Tibial nerve (tissue), 4 donors: ENCODE measurements at regions not wholly inside any gene's neighbourhood (a gene's known extent, or its start where the extent isn't known, plus 50 kb on each side); places are given as distances from the start of the nearest gene placed in this dataset.
"Not testable (repeated sequence)": the region's sequence is repeated elsewhere in the genome, so short reads cannot be mapped to it uniquely, and the experiment has no call there.

Source experiments
- DNase-seq, 2 donors: peaks; one replicate each; pipeline ENCODE4 v3.0.0-alpha.2; 2019; ENCODE audit warnings: low spot score in 2 of 2
- H3K27ac ChIP-seq, 4 donors: fragments of 200-600 bp; sonication (generic) in 3 of 4; one replicate each; pipeline ENCODE4 v1.5.1; 2017 to 2019; ENCODE audit warnings: mild to moderate bottlenecking in 1 of 4
- H3K27me3 ChIP-seq, 2 donors: fragments of 200-600 bp; sonication (generic) in 1 of 2; one replicate each; pipeline versions ENCODE4 v1.5.1 to v1.6.0; 2017 to 2019
- H3K36me3 ChIP-seq, 3 donors: fragments of 200-600 bp; sonication (generic); one replicate each; pipeline ENCODE4 v1.5.1; 2018 to 2019
- H3K4me1 ChIP-seq, 4 donors: fragments of 200-600 bp; sonication (generic) in 3 of 4; one replicate each; pipeline ENCODE4 v1.5.1; 2017 to 2019
- H3K4me3 ChIP-seq, 4 donors: fragments of 200-600 bp; sonication (generic) in 3 of 4; one replicate each; pipeline ENCODE4 v1.5.1; 2017 to 2019; ENCODE audit warnings: mild to moderate bottlenecking in 1 of 4, moderate library complexity in 1 of 4
- H3K9me3 ChIP-seq, 4 donors: fragments of 200-600 bp; sonication (generic) in 3 of 4; one replicate each; pipeline ENCODE4 v1.5.1; 2017 to 2019
- EP300 ChIP-seq, 2 donors: sonication (generic); formaldehyde crosslinking; IDR thresholded peaks; one replicate each; pipeline ENCODE4 v1.6.1; 2017; ENCODE audit warnings: antibody characterized with exemption in 2 of 2, mild to moderate bottlenecking in 1 of 2
- POLR2A ChIP-seq, 2 donors: fragments of 450-650 bp; IDR thresholded peaks; one replicate each; pipeline ENCODE4 v1.6.1; 2017; ENCODE audit warnings: antibody characterized with exemption in 2 of 2, mild to moderate bottlenecking in 2 of 2, moderate library complexity in 2 of 2
- WGBS, 2 donors: methylation state at CpG; one replicate each; pipeline ENCODE4 v1.1.5; 2018; 5-methylcytosine and 5-hydroxymethylcytosine counted together
- TF ChIP-seq, protein P1 (sequence below), 5 experiments: fragments of 200-600 bp in 3 of 5; fragments of 450-650 bp in 2 of 5; sonication (generic) in 3 of 5; IDR thresholded peaks; one replicate each; pipeline ENCODE4 v1.5.1; 2016 to 2019; ENCODE audit warnings: antibody characterized with exemption in 5 of 5, mild to moderate bottlenecking in 3 of 5, moderate library complexity in 2 of 5

DNA sequence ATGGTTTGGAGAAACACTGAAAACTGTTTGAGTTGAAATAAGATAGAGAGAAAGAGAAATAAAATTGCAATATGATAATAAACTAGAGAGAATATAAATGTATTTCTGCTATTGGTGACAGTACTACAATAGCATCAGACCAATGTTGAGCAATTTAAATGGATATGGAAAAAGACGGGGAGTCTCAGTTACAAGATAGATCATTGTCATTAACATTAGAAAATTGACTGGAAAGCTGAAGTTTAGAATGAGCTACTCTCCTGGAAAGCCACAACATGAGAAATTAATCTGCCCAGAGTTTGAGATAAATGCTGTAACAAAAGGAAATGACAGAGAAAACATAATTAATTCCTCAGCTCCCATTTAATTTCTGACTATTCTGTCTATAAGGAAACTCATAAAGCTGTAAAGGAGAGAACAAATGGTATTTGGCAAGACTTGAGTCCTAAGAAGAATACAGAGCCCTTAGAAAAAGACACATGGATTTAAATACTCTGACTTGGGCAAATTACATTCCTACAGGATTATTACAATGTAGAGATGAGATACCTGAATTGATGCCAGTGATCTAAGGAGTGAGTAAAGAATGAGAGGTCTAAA is 624.5 kb upstream of the CHD1 start:
- H3K4me1 ChIP-seq, result no peaks in the 10 kb centered on the region
- no peaks in the 10 kb centered on the region for H3K27me3 ChIP-seq
- no peak for TF ChIP-seq POLR2A (IDR thresholded peaks at IDR 0.05)
- TF ChIP-seq EP300 (IDR thresholded peaks at IDR 0.05), result no peak
- TF ChIP-seq, protein P1, sequence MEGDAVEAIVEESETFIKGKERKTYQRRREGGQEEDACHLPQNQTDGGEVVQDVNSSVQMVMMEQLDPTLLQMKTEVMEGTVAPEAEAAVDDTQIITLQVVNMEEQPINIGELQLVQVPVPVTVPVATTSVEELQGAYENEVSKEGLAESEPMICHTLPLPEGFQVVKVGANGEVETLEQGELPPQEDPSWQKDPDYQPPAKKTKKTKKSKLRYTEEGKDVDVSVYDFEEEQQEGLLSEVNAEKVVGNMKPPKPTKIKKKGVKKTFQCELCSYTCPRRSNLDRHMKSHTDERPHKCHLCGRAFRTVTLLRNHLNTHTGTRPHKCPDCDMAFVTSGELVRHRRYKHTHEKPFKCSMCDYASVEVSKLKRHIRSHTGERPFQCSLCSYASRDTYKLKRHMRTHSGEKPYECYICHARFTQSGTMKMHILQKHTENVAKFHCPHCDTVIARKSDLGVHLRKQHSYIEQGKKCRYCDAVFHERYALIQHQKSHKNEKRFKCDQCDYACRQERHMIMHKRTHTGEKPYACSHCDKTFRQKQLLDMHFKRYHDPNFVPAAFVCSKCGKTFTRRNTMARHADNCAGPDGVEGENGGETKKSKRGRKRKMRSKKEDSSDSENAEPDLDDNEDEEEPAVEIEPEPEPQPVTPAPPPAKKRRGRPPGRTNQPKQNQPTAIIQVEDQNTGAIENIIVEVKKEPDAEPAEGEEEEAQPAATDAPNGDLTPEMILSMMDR (IDR thresholded peaks at IDR 0.05), result no peak
- no peaks in the 10 kb centered on the region for H3K36me3 ChIP-seq
- H3K4me3 ChIP-seq, result no peak overlapping the region
- DNase-seq, result no peak
- no peak overlapping the region for H3K27ac ChIP-seq
- no peaks in the 10 kb centered on the region for H3K9me3 ChIP-seq
- WGBS, 2 donors, result 72 to 76% methylated on average over 1 of the region's 1 CpG

DNA sequence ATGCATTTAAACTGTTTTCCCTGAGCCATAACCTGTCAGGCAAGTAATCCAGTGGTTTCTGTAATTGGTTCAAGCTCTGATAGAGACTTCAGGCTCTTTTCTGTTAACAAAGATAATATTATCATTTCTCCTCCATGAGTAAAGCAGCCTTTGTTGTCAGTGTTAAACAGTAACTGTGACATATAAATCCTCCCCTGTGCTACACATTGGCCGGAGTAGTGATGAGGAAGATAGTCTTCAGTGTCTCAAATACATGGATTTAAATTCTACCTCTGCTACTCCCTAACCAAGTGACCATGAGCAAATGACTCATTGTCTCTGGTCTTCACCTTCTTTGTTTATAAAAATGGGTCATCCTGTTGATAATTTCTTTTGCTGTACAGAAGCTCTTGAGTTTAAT is 615.5 kb upstream of the CHD1 start:
- Histone ChIP-seq H3K4me1 (no peaks in the 10 kb centered on the region), H3K36me3 (no peaks in the 10 kb centered on the region), H3K4me3 (no peak overlapping the region), H3K9me3 (no peaks in the 10 kb centered on the region), H3K27ac (no peak overlapping the region), H3K27me3 (no peaks in the 10 kb centered on the region)
- TF ChIP-seq EP300 (IDR thresholded peaks at IDR 0.05) (no peak), POLR2A (IDR thresholded peaks at IDR 0.05) (no peak)
- TF ChIP-seq, protein P1 (IDR thresholded peaks at IDR 0.05), result no peak
- no peak for DNase-seq
- 61% methylated on average over 1 of the region's 1 CpG for WGBS, 2 donors

DNA sequence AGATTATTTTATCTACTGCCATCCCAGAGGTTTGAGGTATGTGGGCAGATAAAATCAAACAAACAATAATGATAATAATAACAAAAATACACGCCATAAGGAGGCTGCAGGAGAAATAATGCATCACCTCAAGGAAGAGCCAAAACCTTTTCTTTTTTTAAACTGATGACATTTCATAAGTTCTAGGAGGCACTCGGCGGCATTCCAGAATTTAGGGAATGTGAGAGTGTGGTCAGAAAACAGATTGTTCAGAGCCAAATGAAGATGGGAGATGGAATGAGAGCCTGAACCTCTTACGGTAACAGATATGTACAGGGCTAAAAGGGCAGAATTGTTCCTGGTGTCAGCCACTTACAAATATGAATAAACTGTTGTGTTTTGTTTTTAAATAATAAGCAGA is 615.0 kb upstream of the CHD1 start:
- WGBS, 2 donors, result 47 to 50% methylated on average over 4 of the region's 4 CpGs
- peak in 1 of 2 donors; percentile 6 for DNase-seq
- TF ChIP-seq POLR2A (IDR thresholded peaks at IDR 0.05), result no peak
- TF ChIP-seq, protein P1 (IDR thresholded peaks at IDR 0.05), result no peak
- no peak for TF ChIP-seq EP300 (IDR thresholded peaks at IDR 0.05)
- no peaks in the 10 kb centered on the region for H3K4me1 ChIP-seq
- no peaks in the 10 kb centered on the region for H3K9me3 ChIP-seq
- H3K4me3 ChIP-seq, result no peak overlapping the region
- no peaks in the 10 kb centered on the region for H3K36me3 ChIP-seq
- no peaks in the 10 kb centered on the region for H3K27me3 ChIP-seq
- no peak overlapping the region for H3K27ac ChIP-seq

DNA sequence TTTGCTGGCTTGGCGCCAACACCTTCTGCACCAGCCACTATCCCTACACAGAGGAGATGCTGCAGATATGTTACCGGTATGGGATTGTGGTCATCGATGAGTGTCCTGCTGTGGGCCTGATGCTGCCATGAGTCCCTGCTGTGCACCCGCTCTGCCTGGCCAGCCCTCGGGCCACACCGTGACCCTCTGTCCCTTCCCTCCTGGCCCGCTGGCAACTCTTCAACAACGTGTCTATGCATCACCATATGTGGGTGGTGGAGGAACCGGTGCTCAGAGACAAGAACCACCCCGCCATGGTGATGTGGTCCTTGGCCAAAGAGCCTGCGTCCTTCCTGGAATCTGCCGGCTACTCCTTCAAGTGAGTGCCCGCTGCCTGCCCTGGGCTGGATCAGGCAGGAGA is 605.4 kb upstream of the CHD1 start:
- H3K36me3 ChIP-seq, H3K4me1 ChIP-seq, H3K4me3 ChIP-seq, H3K27ac ChIP-seq, H3K27me3 ChIP-seq, DNase-seq, H3K9me3 ChIP-seq: not testable (repeated sequence)
- WGBS, 2 donors, result 90 to 93% methylated on average over 6 to 9 of the region's 13 CpGs

DNA sequence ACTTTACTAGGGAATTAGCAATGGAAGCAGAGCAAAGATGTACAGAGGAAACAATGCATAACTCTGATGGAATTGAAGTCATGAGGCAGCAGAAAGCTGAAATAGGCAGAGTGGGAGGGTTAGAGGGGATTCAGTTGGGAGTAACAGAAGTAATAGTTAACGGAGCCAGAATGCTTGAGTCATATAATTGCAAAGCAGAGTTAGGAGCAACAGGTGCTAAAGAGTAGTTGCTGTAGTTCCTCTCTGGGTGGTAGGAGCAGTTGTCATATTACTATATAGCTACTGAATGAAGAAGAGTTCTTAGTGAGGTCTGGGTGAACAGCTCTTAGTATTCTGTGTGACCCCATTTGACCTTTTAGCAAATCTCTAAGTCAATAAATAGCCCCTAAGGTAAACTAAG is 592.9 kb upstream of the CHD1 start:
- 48 to 63% methylated on average over 1 of the region's 1 CpG for WGBS, 2 donors

DNA sequence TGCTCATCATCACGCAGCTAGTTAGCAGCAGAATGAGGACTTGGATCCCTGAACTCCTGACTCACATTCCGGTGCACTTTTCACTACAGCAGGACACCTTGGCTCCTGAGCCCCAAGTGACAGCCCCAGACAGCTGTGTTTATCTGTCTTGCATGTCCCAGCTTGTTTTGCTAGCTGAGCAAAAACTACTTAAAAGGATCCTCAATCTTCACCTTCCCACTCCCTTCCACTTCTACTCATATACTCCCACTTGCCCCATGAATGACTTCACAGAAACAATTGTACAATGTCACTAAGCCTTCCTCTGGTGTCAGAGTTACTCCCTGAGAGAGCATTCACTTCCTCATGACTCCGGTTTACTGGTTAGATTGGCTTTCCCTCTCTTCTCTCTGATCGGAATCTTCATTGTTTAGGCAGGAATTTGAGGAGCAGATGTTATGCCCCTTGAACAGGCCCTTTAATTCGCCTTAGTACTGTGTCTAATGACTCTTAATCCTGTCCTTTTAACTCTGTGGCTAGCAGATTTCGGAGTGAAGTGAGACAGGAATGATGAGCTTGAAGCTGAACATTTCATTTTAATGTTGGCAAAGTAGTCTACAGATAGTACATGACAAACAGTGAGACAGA is 587.2 kb upstream of the CHD1 start:
- not testable (repeated sequence) for H3K4me3 ChIP-seq, H3K27me3 ChIP-seq, H3K27ac ChIP-seq, H3K9me3 ChIP-seq, DNase-seq, H3K36me3 ChIP-seq, H3K4me1 ChIP-seq
- 23 to 43% methylated on average over 6 of the region's 6 CpGs for WGBS, 2 donors

More for the DNA sequence above, 592.9 kb upstream of the CHD1 start:
- H3K9me3 ChIP-seq, H3K27ac ChIP-seq, H3K4me1 ChIP-seq, H3K36me3 ChIP-seq, H3K4me3 ChIP-seq, DNase-seq, H3K27me3 ChIP-seq: not testable (repeated sequence)

DNA sequence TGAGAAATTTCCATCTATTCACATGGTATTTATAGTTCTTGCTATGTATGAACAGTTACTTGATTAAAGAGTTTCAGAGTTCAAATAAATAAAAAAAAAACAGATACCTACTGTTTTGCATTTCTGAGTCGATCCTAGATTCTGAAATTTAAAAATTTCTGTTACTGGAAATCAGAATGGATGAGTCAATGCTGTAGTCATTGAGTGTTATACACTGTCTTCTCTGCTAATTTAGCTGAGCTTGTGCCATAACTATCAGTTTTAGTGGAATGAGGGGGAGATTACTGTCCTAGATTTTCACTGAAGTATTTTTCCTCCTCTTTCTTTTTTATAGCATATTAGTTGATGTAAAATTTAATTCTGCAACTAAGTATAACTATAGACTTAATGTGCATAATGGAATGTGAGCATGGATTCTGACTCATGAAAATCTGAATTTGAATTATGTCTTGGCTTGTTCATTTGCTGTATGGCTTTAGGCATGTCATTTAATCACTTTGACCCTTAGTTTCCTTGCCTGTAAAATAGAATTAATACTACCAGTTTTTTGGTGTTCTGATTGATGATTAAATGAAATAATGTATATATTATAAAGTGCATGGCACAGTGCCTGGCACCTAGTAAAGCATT is 581.5 kb upstream of the CHD1 start:
- not testable (repeated sequence) for H3K36me3 ChIP-seq, H3K4me3 ChIP-seq, H3K27me3 ChIP-seq, H3K27ac ChIP-seq, DNase-seq, H3K4me1 ChIP-seq
- WGBS, 2 donors, result 68 to 75% methylated on average over 1 of the region's 1 CpG
- peaks cover 0 to 19% (median 0%) of the 10 kb centered on the region in 4 donors for H3K9me3 ChIP-seq

DNA sequence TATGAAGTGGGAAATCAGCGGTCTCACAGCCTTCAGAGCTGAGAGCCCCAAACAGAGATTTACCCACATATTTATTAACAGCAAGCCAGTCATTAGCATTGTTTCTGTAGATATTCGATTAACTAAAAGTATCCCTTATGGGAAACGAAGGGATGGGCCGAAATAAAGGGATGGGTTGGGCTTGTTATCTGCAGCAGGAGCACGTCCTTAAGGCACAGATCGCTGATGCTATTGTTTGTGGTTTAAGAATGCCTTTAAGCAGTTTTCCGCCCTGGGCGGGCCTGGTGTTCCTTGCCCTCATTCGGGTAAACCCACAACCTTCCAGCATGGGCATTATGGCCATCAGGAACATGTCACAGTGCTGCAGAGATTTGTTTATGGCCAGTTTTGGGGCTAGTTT is 580.3 kb upstream of the CHD1 start:
- not testable (repeated sequence) for H3K27ac ChIP-seq, H3K4me3 ChIP-seq, H3K4me1 ChIP-seq, H3K36me3 ChIP-seq, DNase-seq, H3K27me3 ChIP-seq
- peaks cover 0 to 19% (median 0%) of the 10 kb centered on the region in 4 donors for H3K9me3 ChIP-seq
- 90 to 92% methylated on average over 9 of the region's 9 CpGs for WGBS, 2 donors

DNA sequence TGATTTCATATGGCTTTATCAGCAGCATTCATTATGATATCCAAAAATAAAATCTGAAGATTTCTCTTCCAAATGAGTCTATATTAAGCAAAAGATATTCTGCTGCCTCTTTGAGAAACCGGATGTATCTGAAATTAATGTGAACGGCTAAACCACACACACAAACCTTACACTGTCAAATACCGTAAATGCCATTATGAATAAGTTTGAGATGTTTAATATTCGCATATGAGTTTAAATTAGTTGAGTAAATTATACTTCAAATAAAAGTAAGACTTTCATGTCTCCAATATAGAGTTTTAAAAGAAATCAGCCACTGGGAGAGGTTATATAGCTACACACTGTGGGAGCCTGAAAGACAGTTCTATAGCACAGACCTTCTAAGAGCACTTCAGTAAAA is 566.6 kb upstream of the CHD1 start:
- H3K27ac ChIP-seq, H3K9me3 ChIP-seq, H3K4me3 ChIP-seq, H3K4me1 ChIP-seq, H3K27me3 ChIP-seq, H3K36me3 ChIP-seq, DNase-seq: not testable (repeated sequence)
- WGBS, 2 donors, result 83 to 87% methylated on average over 4 of the region's 4 CpGs

DNA sequence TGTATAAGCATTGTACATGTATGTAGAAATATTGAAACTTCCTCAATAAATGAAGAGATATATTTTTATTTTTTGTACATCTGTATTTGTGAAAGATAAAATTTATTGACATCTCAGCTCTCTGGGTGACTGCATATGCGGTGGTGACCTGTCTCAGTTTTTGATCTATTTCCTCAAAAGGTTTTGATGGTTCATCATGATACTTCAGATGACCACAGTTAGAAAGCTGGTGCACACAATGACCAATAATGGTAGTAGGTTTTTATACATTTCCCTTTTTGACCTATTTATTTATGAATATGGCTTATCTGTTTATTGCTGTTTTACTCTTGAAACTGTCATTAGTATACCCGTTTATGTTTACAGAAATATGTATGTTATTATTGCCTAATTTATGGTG is 549.6 kb upstream of the CHD1 start:
- 83 to 84% methylated on average over 2 of the region's 2 CpGs for WGBS, 2 donors
- not testable (repeated sequence) for H3K27ac ChIP-seq, H3K4me3 ChIP-seq, H3K36me3 ChIP-seq, H3K27me3 ChIP-seq, DNase-seq, H3K4me1 ChIP-seq, H3K9me3 ChIP-seq
